ENCODE measurements at regions not wholly inside any gene's neighbourhood (a gene's known extent, or its start where the extent isn't known, plus 50 kb on each side); places are given as distances from the start of the nearest gene placed in this dataset.

DNA sequence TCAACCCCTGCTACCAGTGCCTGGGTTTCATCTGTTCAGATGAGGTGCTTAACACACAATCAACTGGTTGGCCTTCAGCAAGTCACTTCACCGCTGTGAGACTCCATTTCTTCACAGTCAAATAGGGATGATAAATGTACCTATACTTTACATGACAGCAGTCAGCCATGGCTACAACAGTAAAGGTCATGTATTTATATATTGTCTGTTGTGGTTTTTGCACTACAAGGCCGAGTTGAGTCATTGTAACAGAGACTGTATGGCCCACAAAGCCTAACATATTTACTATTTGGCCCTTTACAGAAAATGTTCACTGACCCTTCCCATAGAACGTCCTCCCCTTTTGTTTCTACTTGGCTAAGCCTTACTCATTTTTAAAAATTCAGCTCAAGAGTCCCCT lies 404.6 kb upstream of the F9 start:
- no peaks in the 10 kb centered on the region for H3K9me3 ChIP-seq (ENCODE audit: low read depth)
- H3K4me2 ChIP-seq: no peak overlapping the region
- no peaks in the 10 kb centered on the region for H3F3A ChIP-seq (ENCODE audit: low read depth)
- H3K79me2 ChIP-seq (ENCODE audit: low read depth): no peaks in the 10 kb centered on the region
- H3K9ac ChIP-seq: no peak overlapping the region
- no peak for DNase-seq (ENCODE audit: low spot score)
- no peak overlapping the region for H3K27ac ChIP-seq
- Mint-ChIP-seq H3K27me3 (ENCODE audit: insufficient read depth, low read depth) (peaks cover 5% of the 10 kb centered on the region), H3K36me3 (peaks cover 5% of the 10 kb centered on the region), H3K27ac (peak overlapping the region; percentile 72), H3K9me3 (peaks cover 5% of the 10 kb centered on the region), H3K4me1 (peaks cover 13% of the 10 kb centered on the region), H3K4me3 (no peak overlapping the region)
- no peaks in the 10 kb centered on the region for H4K20me1 ChIP-seq (ENCODE audit: low read depth)
- no peaks in the 10 kb centered on the region for H3K4me1 ChIP-seq
- H3K4me3 ChIP-seq: no peak overlapping the region
- no peaks in the 10 kb centered on the region for H3K27me3 ChIP-seq
- H2AFZ ChIP-seq (replicated peaks): no peak overlapping the region
- H3K36me3 ChIP-seq: peaks cover 4% of the 10 kb centered on the region
- TF ChIP-seq, protein P1, sequence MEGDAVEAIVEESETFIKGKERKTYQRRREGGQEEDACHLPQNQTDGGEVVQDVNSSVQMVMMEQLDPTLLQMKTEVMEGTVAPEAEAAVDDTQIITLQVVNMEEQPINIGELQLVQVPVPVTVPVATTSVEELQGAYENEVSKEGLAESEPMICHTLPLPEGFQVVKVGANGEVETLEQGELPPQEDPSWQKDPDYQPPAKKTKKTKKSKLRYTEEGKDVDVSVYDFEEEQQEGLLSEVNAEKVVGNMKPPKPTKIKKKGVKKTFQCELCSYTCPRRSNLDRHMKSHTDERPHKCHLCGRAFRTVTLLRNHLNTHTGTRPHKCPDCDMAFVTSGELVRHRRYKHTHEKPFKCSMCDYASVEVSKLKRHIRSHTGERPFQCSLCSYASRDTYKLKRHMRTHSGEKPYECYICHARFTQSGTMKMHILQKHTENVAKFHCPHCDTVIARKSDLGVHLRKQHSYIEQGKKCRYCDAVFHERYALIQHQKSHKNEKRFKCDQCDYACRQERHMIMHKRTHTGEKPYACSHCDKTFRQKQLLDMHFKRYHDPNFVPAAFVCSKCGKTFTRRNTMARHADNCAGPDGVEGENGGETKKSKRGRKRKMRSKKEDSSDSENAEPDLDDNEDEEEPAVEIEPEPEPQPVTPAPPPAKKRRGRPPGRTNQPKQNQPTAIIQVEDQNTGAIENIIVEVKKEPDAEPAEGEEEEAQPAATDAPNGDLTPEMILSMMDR (IDR thresholded peaks at IDR 0.05): no peak
- TF ChIP-seq EZH2phosphoT487 (IDR thresholded peaks at IDR 0.05) (no peak), EZH2 (IDR thresholded peaks at IDR 0.05) (no peak)

DNA sequence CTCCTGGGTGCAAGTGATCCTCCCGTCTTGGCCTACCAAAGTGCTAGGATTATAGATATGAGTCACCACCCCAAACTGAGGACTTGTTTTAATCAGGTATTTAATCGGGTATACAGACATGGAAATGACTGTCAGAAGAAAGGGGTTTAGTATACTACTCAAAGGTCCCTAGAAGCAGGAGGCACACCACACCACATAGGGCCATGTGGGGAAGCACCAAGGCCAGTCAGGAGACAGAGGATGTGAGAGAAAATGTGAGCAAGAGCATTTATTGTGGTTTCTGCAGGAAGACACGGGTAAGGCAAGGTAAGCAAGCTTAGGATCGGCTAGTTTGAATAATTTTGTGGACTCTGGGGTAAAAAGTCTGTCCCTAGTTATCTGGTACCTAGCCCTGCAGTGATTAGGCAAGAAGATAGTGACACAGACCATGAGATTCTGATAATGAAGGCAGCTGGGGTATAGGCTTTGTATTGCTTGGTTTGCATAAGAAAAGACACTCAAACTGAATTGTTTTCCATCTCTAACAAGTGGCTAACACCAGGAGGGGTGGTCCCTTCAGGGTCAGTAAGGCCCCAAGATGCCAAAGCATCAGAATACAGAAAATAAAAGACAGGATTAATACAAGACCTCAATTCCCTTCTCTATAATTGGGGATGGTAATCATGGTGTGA lies 408.8 kb upstream of the F9 start:
- no peak overlapping the region for H3K27ac ChIP-seq
- no peaks in the 10 kb centered on the region for H3K79me2 ChIP-seq (ENCODE audit: low read depth)
- Mint-ChIP-seq H3K4me3 (no peak overlapping the region), H3K27ac (no peak overlapping the region), H3K9me3 (peaks cover 5% of the 10 kb centered on the region), H3K36me3 (peaks cover 5% of the 10 kb centered on the region), H3K4me1 (peaks cover 4% of the 10 kb centered on the region), H3K27me3 (ENCODE audit: insufficient read depth, low read depth) (peaks cover 5% of the 10 kb centered on the region)
- no peaks in the 10 kb centered on the region for H3K9me3 ChIP-seq (ENCODE audit: low read depth)
- no peak overlapping the region for H3K9ac ChIP-seq
- H2AFZ ChIP-seq (replicated peaks): no peak overlapping the region
- no peak overlapping the region for H3K4me2 ChIP-seq
- H3K4me3 ChIP-seq: no peak overlapping the region
- H4K20me1 ChIP-seq (ENCODE audit: low read depth): no peaks in the 10 kb centered on the region
- no peaks in the 10 kb centered on the region for H3K36me3 ChIP-seq
- H3K4me1 ChIP-seq: no peaks in the 10 kb centered on the region
- TF ChIP-seq, protein P1 (IDR thresholded peaks at IDR 0.05): no peak
- TF ChIP-seq EZH2phosphoT487 (IDR thresholded peaks at IDR 0.05) (no peak), EZH2 (IDR thresholded peaks at IDR 0.05) (no peak)
- peak; percentile 3 for DNase-seq (ENCODE audit: low spot score)
- H3K27me3 ChIP-seq: no peaks in the 10 kb centered on the region
- H3F3A ChIP-seq (ENCODE audit: low read depth): no peaks in the 10 kb centered on the region

DNA sequence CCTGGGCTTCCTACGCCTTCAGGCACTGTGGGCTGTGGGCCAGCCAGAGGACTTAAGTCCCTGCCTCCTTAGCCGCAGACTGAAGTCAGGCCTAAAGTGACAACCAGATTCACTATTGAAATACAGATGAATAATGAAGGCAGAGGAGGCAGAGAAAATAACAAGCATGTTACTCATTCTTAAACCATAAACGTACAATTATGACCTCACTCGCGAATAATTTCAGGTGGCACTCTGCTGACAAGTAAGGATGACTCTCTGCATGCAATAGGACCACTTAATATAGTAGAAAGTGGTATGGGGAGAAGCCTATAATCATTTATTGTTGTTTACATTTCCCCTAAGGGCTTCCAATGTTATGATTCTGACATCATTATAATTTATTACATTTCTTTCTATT lies 409.2 kb upstream of the FGF13 start:
- Histone ChIP-seq H3K79me2 (ENCODE audit: low read depth) (no peaks in the 10 kb centered on the region), H3K36me3 (no peaks in the 10 kb centered on the region), H3F3A (ENCODE audit: low read depth) (no peaks in the 10 kb centered on the region), H3K4me1 (no peaks in the 10 kb centered on the region), H2AFZ (replicated peaks) (no peak overlapping the region), H3K4me3 (no peak overlapping the region), H3K27ac (no peak overlapping the region), H3K9me3 (ENCODE audit: low read depth) (peaks cover 1% of the 10 kb centered on the region), H4K20me1 (ENCODE audit: low read depth) (no peaks in the 10 kb centered on the region), H3K9ac (no peak overlapping the region), H3K4me2 (no peak overlapping the region), H3K27me3 (no peaks in the 10 kb centered on the region)
- peaks cover 2% of the 10 kb centered on the region for H3K27me3 Mint-ChIP-seq (ENCODE audit: insufficient read depth, low read depth)
- H3K36me3 Mint-ChIP-seq: peaks cover 5% of the 10 kb centered on the region
- peaks cover 4% of the 10 kb centered on the region for H3K9me3 Mint-ChIP-seq
- TF ChIP-seq, protein P1 (IDR thresholded peaks at IDR 0.05): no peak
- TF ChIP-seq EZH2phosphoT487 (IDR thresholded peaks at IDR 0.05): no peak
- no peak for TF ChIP-seq EZH2 (IDR thresholded peaks at IDR 0.05)
- no peak for DNase-seq (ENCODE audit: low spot score)
- H3K27ac Mint-ChIP-seq: no peak overlapping the region
- no peak overlapping the region for H3K4me3 Mint-ChIP-seq
- H3K4me1 Mint-ChIP-seq: peaks cover 6% of the 10 kb centered on the region
